GM18498 (cell line): ENCODE measurements at regions not wholly inside any gene's neighbourhood (a gene's known extent, or its start where the extent isn't known, plus 50 kb on each side); places are given as distances from the start of the nearest gene placed in this dataset.
"Not testable (repeated sequence)": the region's sequence is repeated elsewhere in the genome, so short reads cannot be mapped to it uniquely, and the experiment has no call there.

Source experiments
- ATAC-seq: cut with Tn5 transposase; IDR thresholded peaks from one replicate; pipeline ENCODE4 v1.9.1; 2021; ENCODE audit warnings: mild to moderate bottlenecking, moderate library complexity; ENCODE audit not compliant: unreplicated experiment

DNA sequence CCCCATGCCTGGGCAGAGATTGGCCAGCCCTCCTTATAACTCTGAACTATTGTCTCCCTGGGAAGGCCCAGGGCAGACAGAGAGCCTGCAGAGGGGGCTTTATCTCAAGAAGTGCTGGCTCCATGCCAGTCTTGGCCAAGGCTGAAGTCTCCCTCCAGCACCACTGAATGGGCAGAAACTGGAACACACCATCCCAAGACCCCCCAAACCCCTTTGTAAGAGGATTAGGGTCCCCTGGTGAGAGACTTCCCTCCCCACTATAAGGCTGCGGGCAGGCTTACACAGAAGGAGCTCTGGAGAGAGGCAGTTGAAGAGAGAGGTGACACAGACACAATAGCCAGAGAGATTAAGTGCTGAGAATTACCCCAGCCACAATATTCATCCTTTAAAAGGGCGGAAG is 97.2 kb downstream of the NAV1 start:
- ATAC-seq, result no peak

- no peak for ATAC-seq
Observed at GRCh38 chr1:201636510-201636971, 97.6 kb downstream of the NAV1 start.

DNA sequence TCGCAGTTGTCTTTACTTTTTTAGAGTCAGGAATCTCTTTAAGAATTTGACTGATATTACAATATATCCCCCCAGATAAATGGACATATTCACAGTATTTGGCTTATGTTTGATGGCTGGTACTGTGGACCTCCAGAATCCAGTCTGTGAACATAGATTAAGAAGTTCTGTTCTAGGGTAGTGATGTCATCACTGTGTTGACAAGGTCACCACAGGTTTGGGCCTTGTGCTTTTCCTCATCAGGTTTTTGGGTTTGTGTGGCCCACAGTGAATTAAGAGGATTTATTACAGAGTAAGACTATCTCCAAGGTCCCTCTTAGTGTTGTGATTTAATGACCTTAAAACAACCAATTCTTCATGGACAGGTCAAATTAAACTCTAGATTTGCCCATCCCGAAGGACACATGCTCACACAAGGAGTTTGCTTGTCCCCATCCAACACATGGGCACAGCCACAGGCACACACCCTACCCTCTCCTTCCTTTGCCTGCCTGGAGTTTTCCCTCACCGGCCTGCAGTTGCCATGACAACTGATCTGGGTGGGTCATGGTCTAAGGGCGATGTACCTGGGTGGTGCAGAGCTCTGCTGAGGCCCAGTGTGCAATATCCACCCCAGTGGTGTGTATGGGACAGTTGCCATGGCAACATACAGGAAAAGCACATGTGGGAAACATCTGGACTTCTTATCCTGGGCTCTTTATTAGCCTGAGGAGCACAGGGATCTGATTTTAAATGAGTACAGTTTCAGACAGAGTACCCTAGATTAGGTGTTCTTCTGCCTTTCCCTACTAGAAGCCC is 98.6 kb downstream of the NAV1 start:
- ATAC-seq, result no peak

DNA sequence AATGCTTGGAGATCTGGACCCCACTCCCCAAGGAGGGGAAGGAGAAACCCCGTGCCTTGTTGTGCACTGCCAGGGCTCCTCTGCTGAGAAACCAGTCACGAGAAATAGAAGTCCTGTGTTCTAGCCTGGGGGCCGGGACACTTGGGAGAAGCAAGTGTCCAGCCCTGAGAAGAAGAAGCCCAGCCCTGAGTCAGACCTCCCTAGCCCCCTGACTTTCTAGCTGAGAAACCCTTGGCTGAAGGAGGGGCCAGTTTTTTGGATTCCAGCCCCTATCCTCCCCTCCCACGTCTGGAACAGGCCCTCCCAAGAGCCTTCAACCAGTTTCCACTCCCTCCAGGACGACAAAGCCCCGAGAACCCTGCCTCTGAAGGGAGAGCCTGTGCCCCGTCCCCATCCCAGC is 100.5 kb downstream of the NAV1 start:
- ATAC-seq, result no peak

GRCh38 chr1:201639826-201640225 is 100.9 kb downstream of the NAV1 start:
- no peak for ATAC-seq

GRCh38 chr1:201640624-201641023 is 101.7 kb downstream of the NAV1 start:
- ATAC-seq, result no peak

DNA sequence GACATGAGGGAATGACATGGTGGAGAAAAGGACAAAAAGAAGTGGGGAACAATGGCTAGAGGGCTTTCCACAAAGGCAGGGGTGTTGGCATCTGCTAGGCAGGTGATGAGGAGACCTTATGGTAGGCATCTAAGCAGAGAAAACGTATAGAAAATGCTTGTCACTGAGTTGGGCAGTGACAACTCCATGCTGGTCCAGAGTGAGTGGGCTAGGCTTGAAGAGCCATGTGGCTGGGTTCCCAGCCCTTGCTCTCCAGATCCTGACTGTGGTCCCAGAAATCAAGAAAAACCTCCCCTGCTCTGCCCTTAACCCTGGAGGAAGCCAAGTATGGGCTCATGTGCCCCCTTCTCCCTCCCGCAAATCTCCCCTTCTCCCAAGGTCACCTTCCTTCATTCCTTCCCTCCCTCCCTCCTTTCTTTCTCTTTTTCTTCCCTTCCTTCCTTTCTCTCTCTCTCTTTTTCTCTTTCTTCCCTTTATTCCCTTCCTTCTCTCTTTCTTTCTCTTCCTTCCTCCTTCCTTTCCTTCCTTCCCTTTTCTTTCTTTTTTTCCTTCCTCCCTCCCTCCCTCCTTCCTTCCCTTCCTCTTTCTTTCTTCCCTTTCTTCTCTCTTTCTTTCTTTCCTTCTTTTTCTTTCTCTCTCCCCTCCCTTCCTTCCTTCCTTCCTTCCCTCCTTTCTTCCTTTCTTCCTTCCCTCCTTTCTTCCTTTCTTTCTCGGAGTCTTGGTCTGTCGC is 102.8 kb downstream of the NAV1 start:
- ATAC-seq, result no peak

GRCh38 chr1:201643835-201644104 is 104.8 kb downstream of the NAV1 start:
- no peak for ATAC-seq

DNA sequence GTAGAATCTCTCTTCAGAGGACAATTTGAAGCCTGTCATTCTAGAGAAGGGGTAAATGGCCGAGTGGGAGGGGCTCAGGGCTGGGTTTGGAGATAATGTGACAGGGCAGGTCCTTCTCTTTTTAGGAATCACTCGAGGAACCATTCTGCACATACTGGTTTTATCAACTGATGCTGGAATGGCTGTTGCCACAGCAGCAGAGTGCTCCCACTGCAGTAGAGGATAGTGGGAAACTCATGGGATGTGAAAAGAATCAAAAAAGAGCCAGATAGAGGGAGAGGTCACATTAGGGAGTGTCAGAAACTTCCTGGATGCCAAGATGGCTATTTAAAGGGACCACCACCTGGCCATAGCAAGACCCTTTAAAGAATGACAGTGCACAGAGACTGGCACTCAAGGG is 105.3 kb downstream of the NAV1 start:
- no peak for ATAC-seq

DNA sequence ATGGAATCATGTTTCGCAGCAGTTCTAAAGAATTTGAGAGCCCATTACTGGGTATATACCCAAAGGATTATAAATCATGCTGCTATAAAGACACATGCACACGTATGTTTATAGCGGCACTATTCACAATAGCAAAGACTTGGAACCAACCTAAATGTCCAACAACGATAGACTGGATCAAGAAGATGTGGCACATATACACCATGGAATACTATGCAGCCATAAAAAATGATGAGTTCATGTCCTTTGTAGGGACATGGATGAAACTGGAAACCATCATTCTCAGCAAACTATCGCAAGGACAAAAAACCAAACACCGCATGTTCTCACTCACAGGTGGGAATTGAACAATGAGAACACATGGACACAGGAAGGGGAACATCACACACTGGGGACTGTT is 106.1 kb downstream of the NAV1 start:
- not testable (repeated sequence) for ATAC-seq

DNA sequence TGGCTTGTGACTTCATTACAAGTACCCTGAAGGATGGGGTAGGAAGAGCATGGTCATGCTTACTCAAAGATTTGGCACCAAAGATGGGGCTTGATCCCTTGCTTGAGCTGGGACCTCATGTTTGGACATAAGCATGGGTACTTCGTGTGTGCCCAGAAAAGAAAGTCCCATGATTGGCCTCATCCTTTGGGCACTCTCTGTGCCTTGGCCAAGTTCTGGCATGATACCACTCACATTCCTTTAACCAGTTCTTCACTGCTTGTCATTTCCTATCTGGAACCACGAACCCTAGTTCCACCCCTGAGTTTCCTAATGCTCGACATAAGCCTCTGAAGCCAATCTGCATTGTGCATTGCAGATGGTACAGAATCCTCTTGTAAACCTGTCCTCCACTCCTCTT is 107.0 kb downstream of the NAV1 start:
- no peak for ATAC-seq

DNA sequence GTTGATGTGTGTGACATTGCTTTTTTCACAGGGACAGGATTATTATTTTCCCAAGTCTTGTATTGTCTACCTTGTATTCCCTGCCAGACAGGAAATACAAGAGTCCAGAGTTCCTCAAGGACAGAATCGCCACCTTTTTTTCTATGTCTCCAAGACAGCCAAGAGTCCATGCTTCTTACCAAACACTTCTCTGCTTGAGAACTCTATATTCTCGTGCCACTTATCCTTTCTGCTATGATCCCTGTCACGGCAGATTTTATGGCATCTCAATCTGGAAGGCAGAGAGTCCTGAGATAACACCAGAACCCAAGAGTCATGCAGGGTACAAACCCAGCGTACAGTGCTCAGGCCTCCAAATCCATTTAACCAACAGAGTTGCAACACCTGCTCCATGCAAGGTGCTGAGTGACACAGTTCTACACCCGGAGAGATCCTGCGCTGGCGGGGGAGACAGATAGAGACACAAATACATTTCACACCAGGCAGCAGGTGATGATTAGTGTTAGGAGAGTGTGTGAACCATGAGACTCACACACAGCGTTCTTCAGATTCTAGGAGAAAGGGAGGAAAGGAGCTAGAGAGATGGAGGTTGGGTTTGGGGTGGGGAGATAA is 107.6 kb downstream of the NAV1 start:
- no peak for ATAC-seq

- no peak for ATAC-seq
Observed at GRCh38 chr1:201647094-201647493, 108.2 kb downstream of the NAV1 start.

DNA sequence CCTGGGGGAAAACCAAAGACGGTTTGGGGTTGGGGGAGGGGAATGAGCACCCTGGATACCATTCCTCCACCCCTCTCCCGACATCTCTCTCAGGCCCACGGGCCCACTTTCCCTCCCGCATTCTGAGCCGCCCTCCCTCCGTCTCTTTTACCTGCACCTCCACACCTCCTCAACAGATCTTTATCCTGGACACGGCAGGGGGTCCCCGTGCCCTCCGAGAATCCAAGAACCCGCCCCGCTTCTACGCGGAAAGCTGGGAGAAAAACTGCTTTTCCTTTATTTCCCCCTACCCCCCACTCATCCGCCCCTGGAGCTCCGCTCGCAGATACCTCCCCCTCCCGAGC is 108.8 kb downstream of the NAV1 start:
- ATAC-seq, result no peak

GRCh38 chr1:201648066-201648906 is 109.4 kb downstream of the NAV1 start:
- no peak for ATAC-seq

DNA sequence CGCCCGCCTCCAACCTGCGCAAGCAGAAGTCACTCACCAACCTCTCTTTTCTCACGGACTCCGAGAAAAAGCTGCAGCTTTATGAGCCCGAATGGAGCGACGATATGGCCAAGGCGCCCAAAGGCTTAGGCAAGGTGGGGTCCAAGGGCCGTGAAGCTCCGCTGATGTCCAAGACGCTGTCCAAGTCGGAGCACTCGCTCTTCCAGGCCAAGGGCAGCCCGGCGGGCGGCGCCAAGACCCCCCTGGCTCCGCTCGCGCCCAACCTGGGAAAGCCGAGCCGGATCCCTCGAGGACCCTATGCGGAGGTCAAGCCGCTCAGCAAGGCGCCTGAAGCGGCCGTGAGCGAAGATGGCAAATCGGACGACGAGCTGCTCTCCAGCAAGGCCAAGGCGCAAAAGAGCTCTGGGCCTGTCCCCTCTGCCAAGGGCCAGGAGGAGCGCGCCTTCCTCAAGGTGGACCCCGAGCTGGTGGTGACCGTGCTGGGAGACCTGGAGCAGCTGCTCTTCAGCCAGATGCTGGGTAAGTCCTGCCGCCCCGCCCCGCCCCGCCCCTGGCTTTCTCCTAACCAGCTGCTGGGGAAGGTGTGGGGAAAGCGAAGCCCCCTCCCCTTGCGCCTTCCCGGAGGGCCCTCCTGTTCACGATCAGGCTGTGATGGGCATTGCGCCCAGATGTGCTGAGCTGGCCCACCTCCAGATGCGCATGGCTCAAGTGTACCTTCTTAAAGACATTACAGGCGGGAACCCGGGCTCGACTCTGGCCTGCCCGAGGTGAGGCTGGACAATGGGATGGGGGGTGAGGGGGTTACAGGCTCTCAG is 110.2 kb downstream of the NAV1 start:
- ATAC-seq, result no peak

- ATAC-seq, result no peak
Observed at GRCh38 chr1:201649761-201650622, 111.1 kb downstream of the NAV1 start.

GRCh38 chr1:201650623-201650933 is 111.7 kb downstream of the NAV1 start:
- ATAC-seq, result no peak

- no peak for ATAC-seq
Observed at GRCh38 chr1:201652181-201652580, 113.3 kb downstream of the NAV1 start.

DNA sequence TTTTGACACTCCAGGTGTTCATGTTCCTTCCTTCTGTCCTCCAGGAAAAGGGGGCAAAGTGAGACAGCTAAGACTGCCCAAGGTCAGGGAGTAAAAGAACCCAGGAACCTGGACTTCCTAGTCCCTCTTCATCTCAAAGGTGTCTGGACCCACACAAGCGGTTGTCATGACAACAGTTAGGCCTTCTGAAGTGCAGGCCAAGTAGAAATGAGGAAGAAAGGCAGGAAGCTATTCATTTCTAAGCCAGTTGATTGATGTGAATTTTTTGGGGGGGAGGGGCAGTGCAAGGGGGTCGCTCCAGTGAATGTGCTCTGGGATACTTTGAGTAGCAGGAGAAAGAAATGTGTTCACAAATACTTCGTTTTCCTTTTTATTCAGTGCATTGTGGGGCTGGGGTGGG is 114.3 kb downstream of the NAV1 start:
- ATAC-seq, result no peak
